ENCODE measurements at regions not wholly inside any gene's neighbourhood (a gene's known extent, or its start where the extent isn't known, plus 50 kb on each side); places are given as distances from the start of the nearest gene placed in this dataset.

DNA sequence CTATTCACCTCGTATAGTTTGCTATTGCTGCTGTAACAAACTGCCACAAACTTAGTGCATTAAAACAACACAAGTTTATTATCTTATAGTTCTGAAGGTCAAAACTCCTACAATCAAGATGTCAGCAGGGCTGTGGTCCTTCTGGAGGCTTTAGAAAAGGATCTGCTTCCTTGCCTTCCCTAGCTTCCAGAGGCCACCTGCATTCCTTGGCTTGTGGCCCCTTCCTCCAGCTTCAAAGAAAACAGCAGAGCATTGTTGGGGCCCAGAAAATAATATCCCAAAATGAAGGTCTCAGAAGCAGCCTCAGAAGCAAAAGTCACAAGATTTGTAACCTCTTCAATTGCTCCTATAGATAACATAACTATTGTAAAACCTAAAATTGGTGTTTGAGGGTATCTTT is 100.6 kb downstream of the HNRNPLL start:
- H3K4me3 ChIP-seq (ENCODE audit: control insufficient read depth, low read depth, low read length) = no peak overlapping the region
- no peak for TF ChIP-seq CTCF (IDR thresholded peaks at IDR 0.05; ENCODE audit: control insufficient read depth, insufficient read depth, low read depth, low read length, missing control alignments)
- DNase-seq (ENCODE audit: low read depth) = no peak

DNA sequence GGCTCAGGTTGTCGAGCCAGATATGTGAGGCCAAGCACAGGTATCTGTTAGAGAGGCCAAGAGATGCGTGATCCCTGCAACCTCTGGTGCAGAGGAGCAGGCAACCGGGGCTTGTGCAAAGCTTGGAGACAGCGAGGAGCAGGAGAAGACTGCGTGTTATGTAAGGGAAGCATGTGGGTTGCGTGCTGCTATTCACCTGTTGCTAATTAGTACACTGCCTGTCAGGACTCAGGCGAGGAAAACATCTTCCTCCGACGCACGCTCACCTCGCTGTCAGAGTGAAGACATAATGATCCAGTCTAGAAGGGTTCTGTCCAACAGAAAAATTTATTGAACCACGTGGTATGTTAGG is 102.5 kb downstream of the HNRNPLL start:
- no peak for TF ChIP-seq CTCF (IDR thresholded peaks at IDR 0.05; ENCODE audit: control insufficient read depth, insufficient read depth, low read depth, low read length, missing control alignments)
- no peak for DNase-seq (ENCODE audit: low read depth)
- H3K4me3 ChIP-seq (ENCODE audit: control insufficient read depth, low read depth, low read length) = no peak overlapping the region

DNA sequence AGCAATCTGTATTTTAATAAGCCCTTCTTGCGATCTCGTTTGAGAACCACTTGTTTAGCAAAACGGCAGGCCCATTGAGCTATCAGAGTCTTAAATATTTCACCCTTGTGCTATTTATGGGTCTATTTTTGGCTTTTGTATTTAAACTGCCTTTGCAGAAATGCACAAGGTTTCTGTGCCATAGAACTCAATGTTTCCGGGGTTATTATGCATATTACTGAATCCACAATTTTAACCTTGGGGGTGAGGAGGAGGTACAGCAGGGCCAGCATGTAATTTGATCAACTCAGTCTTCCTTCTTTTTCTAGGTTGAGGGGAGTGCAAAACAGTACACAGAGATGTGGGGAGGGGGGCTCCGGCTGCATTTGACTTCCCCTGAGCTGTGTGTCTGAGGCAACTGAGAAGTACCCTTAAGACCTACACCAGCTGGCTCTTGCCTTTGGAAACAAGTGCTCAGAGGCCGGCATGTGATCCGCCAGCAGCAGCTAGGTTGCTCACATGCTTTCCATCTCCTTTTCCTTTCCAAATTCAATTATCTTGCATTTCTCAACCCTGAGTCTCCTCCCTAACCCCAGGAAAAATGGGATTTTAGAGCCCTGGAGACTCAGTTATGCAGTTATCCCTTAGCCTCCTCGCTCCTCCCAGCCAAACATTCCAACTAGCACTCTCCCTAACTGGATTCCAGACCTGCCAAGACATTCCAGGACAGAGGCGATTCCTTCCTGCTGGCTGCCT is 103.0 kb downstream of the HNRNPLL start:
- H3K4me3 ChIP-seq (ENCODE audit: control insufficient read depth, low read depth, low read length) = no peak overlapping the region
- no peak for TF ChIP-seq CTCF (IDR thresholded peaks at IDR 0.05; ENCODE audit: control insufficient read depth, insufficient read depth, low read depth, low read length, missing control alignments)
- no peak for DNase-seq (ENCODE audit: low read depth)

DNA sequence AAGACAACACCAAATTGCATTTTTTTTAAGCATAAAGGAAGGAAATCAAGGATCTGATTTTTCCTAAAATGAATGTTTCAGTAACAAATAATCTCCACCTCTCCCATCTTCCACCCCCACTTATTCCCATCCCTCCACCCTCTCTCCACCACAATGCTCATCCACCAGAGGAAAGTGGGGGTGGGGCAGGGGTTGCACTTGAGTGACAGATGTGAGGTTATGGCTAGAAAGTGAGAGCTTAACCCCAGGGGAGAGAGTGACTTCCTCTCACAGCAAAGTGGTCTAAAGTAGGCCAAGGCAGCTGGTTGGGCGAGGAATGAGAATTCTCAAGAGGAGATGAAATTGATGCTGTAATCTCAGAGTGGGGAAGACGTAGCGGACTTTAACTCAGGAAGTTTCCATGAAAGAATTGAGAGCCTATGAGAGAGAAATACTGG is 104.7 kb downstream of the HNRNPLL start:
- no peak for TF ChIP-seq CTCF (IDR thresholded peaks at IDR 0.05; ENCODE audit: control insufficient read depth, insufficient read depth, low read depth, low read length, missing control alignments)
- H3K4me3 ChIP-seq (ENCODE audit: control insufficient read depth, low read depth, low read length) = no peak overlapping the region
- no peak for DNase-seq (ENCODE audit: low read depth)

DNA sequence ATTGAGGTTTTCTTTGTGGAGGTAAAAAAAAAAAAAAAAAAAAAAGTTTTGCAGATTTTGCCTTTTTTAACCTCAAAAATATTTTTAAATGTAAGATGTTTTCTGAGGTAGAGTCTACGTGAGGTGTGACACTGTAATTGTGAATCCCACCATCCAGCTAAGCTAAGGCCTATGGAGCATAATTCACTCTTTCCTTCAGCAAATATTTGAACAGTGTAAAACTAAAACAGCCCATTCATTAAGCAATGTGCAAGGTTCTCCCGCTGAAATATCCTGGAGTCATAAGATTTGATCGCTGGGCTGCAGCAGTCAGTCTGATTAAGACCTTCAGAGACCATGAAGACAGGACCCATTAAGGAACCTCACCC is 105.1 kb downstream of the HNRNPLL start:
- no peak for TF ChIP-seq CTCF (IDR thresholded peaks at IDR 0.05; ENCODE audit: control insufficient read depth, insufficient read depth, low read depth, low read length, missing control alignments)
- no peak for DNase-seq (ENCODE audit: low read depth)
- H3K4me3 ChIP-seq (ENCODE audit: control insufficient read depth, low read depth, low read length) = no peak overlapping the region

- DNase-seq (ENCODE audit: low read depth) = no peak
- H3K4me3 ChIP-seq (ENCODE audit: control insufficient read depth, low read depth, low read length) = no peak overlapping the region
- TF ChIP-seq CTCF (IDR thresholded peaks at IDR 0.05; ENCODE audit: control insufficient read depth, insufficient read depth, low read depth, low read length, missing control alignments) = no peak
Observed at GRCh38 chr2:38496927-38497669, 105.6 kb downstream of the HNRNPLL start.

Data from AG09309 (cell line).